GM21576 (cell line): ENCODE measurements at regions not wholly inside any gene's neighbourhood (a gene's known extent, or its start where the extent isn't known, plus 50 kb on each side); places are given as distances from the start of the nearest gene placed in this dataset.

Experiments used
- ATAC-seq: cut with Tn5 transposase; IDR thresholded peaks from one replicate; pipeline ENCODE4 v1.9.1; 2021; ENCODE audit warnings: mild to moderate bottlenecking, moderate library complexity; ENCODE audit not compliant: unreplicated experiment

- ATAC-seq, result no peak
Observed at GRCh38 chr3:61311044-61311443, 59.8 kb upstream of the FHIT start.

- ATAC-seq, result no peak
Observed at GRCh38 chr3:61315871-61316270, 64.6 kb upstream of the FHIT start.

DNA sequence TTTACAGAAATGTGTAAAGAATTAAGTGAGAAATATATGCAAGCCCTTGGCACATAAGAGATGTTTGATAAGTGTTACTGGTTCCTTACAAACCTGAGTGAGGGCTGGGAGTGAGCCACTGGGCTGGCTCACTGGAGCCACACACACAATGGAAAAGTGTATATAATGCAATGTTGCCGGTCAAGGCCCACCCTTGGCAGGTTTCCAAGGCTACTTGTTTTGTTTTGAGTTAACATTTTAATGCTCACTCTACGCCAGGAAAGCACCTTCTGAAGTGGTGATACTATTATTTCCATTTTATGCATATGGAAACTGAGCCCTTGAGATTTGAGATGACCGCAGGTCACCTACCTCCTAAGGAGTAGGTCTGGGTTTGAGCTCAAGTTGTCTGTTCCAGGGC, 71.8 kb upstream of the FHIT start:
- no peak for ATAC-seq

DNA sequence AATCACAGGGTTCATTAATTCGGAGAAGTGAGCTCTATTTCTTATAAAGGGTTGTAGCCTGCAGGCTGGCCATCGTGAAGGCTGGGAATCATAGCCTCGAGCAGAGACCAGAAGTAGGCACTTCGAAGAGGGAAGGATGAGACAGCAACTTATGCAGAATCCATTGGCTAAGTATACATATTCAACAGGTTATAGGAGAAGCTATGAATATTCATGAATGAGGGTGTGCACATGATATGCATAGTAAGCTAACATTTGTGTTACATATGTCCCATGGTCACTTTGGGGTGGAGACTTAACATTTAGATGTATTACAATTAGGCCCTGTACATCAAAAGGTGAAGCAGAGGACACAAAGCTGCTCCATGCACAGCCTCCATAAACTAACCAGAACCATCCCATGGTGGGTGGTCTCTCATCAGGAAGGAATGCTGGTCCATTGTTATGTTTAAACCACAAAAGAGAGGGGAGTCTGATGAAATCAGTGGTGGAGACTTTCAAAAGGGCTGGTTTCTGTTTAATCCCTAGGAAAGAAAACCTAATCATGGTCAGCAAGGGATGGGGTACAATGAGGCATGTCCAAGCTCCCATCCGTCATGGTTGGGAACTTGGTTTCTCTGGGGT, 80.8 kb upstream of the FHIT start:
- no peak for ATAC-seq

- ATAC-seq, result no peak
Observed at GRCh38 chr3:61333192-61333961, 82.1 kb upstream of the FHIT start.

- no peak for ATAC-seq
Observed at GRCh38 chr3:61334783-61335182, 83.5 kb upstream of the FHIT start.

- no peak for ATAC-seq
Observed at GRCh38 chr3:61340931-61341461, 89.7 kb upstream of the FHIT start.

DNA sequence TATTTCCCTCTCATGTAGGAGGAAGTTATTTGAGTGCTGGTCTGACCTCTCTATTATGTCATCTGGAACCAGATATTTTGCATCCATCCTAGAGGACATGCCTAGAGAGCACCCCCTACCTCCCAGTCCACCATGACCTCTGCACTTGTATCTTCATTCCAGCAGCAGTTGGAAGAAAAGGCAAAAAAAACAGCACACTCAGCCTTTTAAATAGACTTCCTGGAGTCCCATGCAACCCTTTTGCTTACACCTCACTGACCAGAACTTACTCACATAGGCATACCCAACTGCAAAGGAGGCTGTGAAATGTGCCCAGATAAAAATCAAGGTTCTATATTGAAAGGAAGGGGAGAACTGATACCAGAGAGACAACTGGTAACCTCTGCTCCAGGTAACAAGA, 92.3 kb upstream of the FHIT start:
- no peak for ATAC-seq

DNA sequence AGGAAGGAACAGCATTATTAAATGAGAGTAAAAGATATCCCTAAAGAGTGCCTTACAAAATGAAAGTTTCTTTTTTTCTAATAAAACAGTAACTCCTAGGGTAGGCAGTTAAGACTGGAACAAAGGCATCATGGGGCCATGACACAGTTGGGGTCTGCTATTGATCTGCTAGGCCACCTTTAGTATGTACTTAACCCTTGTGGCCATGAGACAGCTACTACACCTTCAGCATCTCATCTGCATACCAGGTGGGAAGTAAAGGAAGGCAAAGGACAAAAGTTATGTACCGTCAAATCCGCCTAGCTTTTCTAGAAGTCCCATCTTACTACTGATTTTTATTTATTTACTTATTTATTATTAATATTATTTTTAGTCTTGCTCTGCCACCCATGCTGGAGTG, 93.8 kb upstream of the FHIT start:
- no peak for ATAC-seq

- ATAC-seq, result no peak
Observed at GRCh38 chr3:61347981-61348380, 96.7 kb upstream of the FHIT start.

DNA sequence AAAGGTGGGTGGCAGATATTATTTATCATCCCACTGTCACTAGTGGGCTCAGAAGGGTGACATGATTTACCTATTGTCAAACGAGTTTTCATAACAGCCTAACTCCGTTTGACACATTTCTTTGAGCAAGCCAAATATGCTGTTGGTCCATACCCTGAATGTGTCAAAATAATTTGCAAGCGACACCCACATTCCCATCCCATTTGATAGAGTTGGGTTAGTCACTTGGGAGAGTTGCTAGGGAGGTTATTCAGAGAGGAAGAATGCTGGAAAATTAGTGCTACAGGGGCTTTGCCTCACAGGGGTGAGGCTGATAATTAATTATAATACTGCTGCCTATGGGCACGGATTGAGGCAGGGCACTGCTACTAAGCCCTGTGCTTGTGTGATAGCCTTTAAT, 98.5 kb upstream of the FHIT start:
- ATAC-seq, result no peak

- ATAC-seq, result no peak
Observed at GRCh38 chr3:61350782-61351309, 99.6 kb upstream of the FHIT start.

DNA sequence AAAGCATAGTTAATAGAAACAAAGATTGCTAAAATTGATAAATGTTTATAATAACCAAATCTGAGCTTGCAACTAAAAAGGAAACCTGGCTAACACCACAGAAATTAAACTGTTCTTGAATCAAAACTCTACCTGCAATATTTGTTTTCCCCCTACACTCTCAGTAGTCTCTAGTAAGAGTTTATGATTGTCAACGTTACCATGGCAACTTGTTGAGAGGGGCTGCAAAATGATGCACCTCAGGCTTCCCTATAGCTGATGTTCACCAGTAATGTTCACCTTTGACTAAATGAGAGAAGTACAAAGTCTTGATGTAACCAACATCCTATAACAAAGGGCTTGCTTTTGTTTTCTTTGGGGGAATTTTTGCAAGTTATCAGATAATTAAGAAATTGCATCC, 101.1 kb upstream of the FHIT start:
- no peak for ATAC-seq

DNA sequence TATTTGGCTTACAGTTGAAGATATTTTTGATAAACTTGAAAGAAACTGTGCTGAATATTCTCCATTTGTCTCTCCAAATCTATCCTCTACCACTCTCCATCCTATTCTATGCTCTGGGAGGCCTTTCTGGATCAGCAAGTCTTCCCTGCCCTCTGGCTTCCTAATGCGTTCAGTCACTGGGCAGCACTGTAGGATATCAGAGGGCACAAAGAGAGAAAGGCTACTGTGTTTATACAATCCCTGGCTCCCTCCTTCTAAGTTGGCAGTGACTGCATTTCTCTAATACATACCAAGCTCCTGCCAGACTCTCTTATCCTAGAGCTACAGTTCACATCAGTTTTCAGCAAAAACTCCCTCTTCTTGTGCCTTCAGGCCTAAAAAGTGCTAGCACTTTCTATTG, 102.1 kb upstream of the FHIT start:
- no peak for ATAC-seq

DNA sequence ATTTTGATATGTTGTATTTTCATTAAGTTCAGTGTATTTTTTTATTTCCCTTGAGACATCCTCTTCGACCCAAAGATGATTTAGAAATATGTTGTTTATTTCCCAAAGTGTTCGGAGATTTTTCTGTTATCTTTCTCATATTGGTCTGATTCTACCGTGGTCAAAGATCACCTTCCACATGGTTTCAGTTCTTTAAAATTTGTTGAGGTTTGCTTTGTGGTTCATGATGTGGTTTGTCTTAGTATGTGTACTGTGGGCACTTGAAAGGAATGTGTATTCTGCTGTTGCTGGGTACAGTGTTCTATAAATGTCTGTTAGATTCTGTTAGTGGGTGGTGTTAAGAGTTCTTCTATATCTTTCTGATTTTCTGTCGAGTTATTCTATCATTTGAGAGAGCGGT, 103.4 kb upstream of the FHIT start:
- peak; percentile 32 for ATAC-seq

DNA sequence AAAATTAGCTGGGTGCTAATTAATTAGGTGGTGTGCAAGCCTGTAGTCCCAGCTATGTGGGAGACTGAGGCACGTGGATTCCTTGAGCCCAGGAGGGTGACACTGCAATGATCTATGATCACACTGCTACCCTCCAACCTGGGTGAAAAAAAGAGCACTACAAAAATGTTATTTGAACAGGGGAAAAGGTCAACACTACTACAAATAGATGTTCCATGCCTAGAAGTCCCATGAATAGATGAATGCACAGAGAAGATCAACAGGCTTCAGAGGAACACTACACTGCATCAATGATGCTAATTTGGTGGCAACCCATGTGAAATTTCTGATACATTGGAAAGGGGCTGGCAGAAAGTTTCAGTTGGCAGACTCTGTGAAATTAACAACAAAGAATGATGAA, 105.4 kb upstream of the FHIT start:
- ATAC-seq, result no peak

DNA sequence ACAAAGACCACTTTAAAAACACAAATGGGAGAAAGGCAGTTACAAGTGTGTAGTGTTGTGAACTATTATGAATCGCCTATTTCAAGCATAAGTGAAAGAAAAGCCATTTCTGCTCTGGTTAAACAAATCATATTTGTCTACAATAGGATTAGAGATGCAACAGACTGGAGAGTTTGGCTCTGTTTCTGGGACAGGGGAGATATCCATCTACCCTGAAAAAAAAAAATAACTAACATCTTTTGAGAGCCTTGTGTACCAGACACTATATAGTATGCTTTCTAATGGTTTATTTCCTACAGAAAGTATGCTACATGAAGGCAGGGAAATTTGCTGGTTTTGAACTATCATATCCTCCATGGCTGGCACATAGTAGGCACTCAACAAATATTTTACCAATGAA, 106.7 kb upstream of the FHIT start:
- no peak for ATAC-seq

DNA sequence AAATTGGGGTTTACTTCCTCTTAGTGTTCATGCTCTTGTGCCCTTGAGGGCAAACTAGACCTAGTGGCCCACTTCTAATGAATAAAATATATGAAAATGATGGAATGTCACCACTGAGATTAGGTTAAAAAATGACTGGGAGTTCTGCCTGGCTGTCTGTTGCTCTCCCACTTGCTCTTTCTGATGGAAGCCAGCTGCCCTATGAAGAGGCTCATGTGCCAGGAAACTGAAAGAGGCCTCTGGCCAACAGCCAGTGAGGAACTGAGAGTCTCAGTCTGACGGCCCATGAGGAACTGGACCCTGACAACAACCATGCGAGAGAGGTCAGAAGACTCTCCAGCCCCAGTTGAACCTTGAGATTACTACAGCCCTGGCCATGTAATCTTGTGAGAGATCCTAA, 107.1 kb upstream of the FHIT start:
- peak; percentile 100 for ATAC-seq

DNA sequence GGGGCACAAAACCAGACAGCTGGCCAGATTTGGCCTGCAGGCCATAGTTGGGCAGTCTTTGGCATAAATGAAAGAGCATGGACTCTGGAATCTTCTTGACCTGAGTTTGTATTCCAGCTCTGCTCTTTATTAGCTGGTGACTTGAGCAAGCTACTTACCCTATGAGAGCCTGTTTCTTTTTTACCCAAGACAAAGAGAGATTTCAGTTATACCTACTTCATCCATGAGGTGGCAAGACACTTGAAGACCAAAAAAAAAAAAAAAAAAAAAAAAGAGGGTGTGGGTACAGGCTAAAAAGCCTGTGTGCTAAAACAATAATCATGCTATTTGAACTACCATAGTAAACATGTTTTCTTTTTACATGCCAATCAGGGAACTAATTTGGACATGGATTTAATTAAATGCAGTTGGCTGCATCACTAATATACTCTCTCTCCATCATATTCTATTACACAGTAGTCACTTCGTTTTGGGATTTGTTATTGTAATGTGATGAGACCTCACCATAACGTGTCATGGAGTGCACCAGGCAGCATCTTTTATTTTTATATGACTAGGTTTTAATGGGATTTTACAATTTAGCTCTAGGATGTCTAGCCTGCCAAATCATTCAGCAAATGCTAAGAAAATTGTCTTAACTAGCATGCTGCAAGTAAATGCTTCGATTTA, 109.2 kb upstream of the FHIT start:
- ATAC-seq, result no peak

DNA sequence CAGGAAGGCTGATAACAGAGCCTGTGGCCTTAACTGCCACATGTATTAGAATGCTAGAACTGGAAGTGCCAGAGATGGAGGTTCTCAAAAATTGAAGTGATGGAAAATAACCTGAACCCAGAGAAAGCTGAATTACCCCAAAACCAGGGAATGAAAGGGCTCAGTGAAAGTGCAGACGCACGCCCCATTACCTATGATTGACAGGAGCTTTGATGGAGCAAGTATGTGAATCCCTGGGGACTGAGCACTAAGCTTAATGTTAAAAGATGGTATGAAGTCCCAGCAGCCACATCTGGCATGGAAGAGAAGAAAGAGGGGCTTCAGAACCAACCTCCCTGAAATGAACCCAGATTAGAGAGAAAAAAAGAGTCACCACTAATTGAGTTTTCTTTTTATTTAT, 118.4 kb upstream of the FHIT start:
- ATAC-seq, result no peak

DNA sequence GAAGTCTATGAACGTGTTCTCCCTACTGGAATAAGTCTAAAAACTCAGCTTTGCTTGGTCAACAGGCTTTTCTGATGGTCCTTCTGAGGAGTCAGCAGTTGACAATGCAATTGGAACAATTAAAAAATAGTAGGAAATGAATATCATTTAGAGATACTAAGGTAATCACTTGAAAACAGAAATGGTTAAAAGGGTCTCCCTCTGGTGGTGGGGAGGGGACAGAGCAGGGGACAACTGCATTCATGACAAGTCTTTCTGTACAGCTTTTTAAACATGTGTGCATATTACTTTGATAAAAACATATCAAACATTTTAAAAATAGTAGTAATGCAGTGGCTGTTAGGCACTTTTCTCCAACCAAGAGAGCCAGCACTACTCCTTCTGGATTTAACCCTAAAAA, 119.9 kb upstream of the FHIT start:
- no peak for ATAC-seq

GRCh38 chr3:61372723-61373122, 121.5 kb upstream of the FHIT start:
- no peak for ATAC-seq
